Activated CD4-positive, alpha-beta T cell treated with anti-CD3 and anti-CD28 coated beads, Interleukin-2, Interleukin-4, amounts not matched to agents 100 ng/mL and 50 ng/mL, durations not matched to agents 16 hours and 8 hours (primary cell): ENCODE measurements at regions not wholly inside any gene's neighbourhood (a gene's known extent, or its start where the extent isn't known, plus 50 kb on each side); places are given as distances from the start of the nearest gene placed in this dataset.

ENCODE experiments used
- DNase-seq: peaks from one replicate; pipeline ENCODE4 v3.0.0-alpha.2; 2020; ENCODE audit warnings: low spot score

DNA sequence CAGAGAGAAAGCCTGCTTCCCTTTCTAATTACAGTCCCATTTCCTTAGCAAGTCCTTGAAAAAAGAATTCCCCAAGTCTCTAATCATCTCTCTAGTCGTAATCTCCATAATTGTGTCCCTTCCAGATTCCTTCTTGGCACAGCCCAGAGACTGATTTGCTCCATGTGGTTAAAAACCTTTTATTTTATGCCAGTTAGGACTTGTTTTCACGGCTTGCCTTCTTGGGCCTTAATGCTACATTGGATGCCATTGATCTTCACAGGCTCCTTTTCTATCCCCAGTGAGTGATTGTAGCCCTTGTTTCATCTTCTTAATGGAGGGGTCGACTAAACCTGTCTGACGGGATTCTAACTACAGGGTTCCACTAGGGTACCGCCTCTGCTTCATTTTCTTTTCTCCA, 650.6 kb upstream of the ARID1B start:
- no peak for DNase-seq

DNA sequence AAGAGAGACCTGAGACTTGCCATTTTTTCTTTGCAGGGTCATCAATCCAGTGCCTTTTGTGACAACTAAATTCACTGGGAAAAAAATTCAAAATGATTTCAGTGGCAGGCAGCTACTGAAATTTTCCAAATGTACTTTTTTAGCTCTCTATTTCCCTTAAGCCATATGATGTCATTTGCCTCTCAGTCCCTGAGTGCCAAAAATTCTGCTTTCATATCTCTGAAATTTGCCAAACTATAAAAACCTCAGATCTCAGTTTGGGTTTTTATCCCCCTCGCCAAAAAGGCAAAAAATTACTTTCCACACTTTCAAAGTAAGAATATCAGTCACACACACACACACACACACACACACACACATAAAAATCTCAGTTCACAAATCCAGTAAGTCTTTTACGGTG, 651.3 kb upstream of the ARID1B start:
- DNase-seq: no peak

DNA sequence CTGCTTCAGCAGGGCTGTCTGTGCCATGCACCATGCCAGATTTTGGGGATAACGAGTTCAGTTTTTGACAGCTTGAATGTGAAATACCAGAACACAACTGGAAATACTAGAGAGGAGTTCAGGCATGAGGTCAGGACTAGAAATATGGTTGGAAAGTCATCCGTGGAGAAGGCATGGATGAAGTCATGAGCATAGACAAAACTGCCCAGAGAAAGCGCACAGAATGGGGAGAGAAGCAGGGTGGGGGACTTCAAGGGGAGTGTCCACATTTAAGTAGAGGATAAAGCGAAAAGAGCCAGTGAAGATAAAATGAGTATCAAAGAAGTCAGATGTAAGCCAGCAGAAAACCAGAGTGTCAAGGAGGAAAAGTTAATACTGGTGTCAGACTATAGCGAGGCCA, 653.4 kb upstream of the ARID1B start:
- no peak for DNase-seq

DNA sequence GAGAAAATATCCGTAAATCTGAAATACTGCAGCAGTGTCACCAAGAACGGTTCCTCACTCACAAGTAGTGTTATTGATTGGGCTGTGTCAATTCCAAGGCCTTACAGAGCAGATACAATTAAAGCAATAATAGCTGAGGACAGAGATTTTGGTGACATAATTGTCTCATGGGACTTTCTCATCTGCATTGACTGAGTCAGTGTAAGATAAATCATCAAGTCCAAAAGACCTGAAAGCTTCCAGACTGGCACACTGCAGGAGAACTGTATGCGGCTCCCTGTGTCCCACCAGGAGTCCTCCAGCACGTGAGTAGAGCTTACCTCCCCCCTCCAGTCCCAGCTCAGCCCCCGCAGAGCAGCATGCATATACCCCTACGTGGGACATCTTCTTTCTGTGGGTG, 655.2 kb upstream of the ARID1B start:
- DNase-seq: no peak

DNA sequence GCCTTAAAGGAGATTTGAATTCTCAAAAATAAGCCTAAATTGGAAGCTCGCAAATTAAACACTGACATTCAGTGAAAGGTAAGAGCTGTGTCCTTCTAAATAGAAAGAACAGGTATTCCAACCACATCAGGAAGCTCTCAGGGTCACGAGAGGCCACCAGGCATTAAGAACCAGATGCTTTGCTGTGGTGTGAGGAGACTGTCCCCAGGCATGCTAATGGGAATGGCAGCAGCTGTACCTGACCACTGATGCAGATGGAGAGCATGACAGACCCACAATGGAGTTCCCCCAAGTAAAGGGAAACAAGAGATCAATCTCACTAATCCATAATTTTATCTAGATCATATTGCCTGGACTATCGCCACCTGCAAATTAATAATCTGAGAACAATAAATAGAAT, 658.9 kb upstream of the NOX3 start:
- no peak for DNase-seq

DNA sequence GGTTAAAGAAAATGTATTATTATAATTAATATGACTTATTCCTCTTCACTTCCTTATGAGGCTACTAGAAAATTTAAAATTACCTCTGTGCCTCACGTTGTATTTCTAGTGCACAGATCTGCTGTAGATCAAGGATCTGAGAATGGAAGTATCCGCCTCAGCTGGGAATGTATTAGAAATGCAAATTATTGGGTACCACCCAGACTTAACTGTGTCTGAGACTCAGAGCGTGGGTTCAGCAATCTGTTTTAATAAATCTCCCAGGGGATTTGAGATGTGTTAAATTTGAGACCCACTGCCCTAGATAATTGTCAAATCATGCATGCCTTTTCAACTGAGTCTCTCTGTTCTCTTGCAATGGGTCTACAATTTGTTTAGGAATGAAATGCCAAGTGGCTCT, 658.0 kb upstream of the NOX3 start:
- DNase-seq: no peak

DNA sequence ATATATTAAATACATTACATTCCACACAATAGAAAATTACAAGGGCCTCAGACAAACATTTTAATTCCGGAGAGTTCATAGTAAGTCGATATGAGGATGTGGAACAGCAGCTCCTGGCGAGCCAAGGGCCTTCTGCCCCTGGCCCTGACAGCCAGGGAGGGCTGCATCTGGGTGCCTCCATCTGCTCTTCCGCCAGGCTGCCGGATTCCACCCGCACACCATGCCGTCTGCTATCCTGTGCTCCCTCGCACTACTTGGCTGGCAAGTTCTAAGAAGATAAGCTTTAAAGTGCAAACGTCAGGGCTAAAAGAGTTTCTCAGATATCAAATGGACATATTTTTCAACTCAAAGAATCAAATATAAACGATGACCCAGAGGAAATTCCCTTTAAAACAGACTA, 656.3 kb upstream of the NOX3 start:
- no peak for DNase-seq

DNA sequence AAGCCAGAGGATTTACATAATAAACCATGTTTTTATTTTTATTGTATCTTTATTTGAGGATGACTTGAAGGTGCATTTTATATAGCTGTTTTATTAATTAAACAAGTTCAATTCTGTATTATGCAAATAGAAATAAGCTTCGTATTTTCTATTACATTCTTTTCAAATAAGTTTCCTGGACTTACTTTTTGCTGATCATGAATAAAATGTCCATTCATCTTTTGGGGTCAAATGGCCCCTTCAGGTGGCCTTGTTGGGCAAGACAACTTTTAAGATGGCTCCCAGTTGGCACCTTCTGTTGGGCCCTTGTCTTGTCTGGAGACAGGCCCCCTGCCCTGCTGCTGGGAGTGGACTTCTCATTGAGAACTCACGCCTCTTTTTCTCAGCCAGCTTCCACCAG, 654.6 kb upstream of the NOX3 start:
- no peak for DNase-seq

DNA sequence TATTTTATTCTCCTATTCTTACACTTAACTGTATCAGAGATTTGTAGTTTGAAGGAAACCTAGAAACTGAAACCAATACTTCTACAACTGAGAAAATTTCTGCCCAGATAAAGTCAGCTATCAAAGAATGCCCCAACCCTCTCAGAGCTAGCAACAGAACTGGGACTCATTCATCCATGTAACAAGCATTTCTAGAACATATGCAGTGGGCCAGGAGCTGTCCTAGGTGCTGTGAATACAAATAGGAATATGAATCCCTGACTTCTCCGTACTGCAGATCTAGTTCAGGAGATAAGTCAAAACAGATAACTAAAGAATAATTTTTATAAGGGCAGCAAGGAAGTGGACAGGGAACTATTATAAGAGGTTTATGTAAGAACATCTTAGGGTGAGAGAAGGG, 654.1 kb upstream of the NOX3 start:
- DNase-seq: no peak

DNA sequence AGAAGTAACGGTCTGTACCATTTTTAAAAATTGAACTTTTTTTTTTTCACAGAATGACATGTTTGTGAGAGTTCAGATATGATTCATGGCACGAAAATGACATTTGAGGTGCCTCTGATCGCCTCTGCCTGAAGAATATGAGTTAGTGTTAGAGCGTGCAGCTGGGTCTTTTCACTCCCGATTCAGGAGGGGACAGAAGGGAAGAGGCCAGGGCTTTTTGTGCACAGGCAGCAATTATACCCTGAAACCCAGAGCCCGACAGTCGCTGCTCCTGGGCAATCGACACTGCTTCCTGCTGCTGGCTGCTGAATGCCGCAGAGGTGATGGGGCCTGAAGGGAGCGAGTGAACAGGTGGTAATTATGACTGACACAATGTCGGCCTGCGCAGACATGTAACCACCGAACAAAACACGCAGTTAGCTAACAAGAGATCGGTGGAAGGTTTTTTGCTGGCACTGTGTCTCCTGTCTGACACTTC, 652.0 kb upstream of the NOX3 start:
- DNase-seq: no peak

DNA sequence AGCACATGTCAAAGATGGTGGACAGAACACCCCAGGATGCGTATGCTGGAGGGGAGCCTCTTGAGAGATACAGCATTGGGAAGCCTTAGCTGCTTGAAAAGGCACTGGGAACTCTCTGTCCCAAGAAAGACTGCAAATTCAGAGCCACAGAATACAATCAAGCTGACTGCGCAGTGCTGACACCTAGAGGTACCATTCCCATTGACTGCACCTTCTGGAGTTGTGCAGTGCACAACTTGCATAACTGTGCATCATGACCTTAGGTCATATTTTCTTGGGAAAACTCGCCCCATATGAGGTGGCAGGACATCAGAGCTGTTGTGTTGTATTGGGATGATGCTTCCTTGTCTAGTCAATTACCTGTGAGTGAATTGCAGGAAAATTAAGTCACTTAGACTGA, 646.5 kb upstream of the NOX3 start:
- DNase-seq: no peak

DNA sequence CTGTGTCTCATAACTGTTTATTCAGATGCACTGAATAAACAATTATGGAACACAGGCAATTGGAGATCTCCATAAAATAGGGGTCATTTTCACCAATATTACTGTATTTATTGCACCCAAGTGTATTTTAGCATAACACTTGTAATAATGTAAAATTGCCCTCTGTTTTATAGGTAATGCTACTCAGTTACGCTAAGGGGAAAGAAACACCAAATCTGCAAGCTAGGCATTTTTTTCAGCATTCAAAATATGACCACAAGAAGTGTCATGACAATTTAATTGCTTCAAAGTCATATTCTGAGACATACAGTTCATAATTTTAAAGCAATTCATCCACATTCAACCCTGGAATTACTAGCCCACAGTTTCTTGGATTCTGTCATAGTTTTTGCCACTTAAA, 643.2 kb upstream of the NOX3 start:
- no peak for DNase-seq

DNA sequence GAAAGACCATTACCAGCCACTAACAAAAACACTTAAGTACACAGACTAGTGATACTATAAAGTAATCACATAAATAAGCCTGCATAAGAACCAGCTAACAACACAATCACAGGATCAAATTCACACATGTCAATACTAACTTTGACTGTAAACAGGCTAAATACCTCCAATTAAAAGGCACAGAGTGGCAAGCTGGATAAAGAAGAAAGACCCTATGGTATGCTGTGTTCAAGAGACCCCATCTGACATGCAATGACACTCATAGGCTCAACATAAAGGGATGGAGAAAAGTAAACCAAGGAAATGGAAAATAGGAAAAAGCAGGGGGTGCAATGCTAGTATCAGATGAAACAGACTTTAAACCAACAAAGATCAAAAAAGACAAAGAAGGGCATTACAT, 631.8 kb upstream of the NOX3 start:
- DNase-seq: no peak

DNA sequence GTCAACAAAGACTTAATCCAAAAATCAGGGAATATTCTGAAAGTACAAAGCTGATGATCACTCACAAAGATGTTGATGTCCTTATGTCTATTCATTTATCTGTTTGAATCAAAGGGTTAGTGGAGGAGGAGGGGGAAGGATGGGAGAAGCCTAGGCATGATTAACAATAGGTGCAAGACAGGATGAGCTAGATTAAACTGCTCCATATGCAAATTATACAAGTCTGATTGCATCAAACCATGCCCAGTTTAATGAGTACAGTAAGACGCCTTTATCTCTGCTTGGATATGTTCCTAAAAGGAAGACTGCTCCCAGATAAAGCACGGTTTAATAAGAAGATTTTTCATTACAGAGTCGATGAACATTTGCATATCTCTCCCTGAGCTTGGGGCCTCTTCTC, 626.4 kb upstream of the NOX3 start:
- no peak for DNase-seq

DNA sequence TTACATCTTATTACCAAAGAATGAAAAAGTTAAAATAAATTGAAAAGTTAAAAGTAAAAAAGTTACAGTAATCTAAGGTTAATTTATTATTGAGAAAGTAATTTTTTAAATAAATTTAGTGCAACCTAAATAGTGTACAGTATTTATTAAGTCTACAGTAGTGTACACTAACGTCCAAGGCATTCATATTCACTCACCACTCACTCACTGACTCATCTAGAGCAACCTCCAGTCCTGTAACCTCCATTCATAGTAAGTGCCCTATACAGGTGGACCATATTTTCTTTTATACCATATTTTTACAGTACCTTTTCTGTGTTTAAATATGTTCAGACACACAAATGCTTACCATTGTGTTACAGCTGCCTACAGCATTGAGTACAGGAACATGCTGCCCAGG, 624.7 kb upstream of the NOX3 start:
- DNase-seq: no peak

DNA sequence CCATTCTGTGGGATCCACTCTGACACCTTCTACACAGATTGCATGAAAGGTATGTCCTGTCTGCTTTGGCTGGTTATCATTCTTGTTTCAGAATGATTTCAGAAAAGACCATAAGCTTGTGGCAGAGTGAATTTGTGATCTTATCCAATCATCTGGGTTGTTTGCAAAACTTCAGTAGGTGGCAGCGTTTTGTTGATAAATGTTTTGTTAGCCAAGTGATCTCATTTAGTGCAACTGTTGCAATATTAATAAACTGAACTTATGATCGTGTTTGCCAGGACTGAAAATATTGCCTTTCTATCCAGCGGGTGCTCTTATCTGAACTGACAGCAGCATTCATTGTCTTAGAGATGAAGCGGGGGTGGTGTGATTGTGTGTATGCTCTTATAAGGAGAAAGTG, 613.2 kb upstream of the NOX3 start:
- no peak for DNase-seq

DNA sequence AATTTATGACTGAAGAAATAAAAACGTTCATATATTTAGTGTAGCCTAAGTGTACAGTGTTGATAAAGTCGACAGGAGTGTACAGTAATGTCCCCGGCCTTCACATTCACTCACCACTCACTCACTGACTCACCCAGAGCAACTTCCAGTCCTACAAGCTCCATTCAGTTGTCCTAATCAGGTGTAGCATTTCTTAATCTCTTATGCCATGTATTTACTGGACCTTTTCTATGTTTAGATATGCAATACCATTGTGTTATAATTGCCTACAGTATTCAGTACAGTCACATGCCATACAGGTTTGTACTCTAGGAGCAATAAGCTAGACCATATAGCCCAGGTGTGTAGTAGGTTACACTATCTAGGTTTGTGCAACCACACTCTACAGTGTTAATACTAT, 610.2 kb upstream of the NOX3 start:
- DNase-seq: no peak

DNA sequence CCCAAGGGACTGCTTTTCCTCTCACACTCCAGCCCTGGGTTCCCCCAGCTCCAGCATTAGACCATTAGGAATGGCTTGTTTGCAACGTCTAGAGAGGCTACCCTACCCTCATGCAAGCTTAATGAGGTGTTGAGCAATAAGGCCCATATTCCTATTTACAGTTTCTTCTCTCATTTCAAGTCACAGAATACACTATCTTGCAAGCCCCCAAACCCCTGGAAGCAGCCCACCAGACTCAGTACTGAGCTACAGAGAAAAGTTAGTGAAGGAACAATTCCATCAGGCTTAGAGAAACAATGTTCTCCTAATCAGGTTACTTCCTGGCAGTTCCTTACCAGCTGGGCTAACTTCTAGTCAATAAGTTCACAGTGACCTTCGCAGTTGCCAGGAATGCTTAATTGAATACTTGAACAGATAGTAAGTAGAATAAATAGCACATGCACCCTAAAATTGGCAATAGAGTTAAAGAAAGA, 606.5 kb upstream of the NOX3 start:
- DNase-seq: no peak

DNA sequence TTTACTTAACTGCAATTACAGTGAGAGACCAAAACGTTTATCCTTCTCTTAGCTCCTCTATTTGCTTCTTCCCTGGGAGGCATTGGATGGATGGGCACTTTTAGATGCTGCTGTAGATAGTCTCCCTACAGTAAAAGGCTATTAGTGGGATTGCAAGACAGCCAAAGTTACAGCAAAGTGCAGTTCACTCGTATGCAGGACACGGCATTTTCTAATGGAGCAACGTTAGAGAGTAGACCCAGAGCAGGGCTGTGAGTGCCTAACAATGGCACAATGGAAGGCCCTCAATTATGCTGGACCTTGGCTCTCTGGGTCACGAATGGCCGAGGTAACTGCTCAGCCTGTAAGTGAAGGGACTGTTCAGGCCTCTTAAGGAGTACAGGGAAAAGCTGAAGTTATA, 605.8 kb upstream of the NOX3 start:
- no peak for DNase-seq

DNA sequence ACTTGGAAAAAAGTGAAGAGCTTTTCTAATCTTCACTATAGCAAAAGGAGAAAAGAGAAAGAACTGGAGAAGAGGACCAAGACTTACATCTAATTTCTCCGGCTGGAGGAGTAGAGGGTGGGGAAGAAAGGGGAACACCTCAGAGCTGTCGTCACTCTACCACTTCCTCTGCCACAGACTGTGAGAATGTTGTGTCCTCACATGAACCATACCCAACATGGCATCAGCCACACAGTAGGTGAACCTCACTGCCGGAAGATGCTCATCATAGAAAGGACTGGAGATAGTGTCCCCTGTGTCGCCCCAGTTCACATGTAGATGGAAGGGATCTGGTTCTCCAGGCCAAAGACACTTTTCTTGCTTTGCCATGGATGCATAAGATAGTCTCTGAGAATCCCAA, 604.4 kb upstream of the NOX3 start:
- no peak for DNase-seq

DNA sequence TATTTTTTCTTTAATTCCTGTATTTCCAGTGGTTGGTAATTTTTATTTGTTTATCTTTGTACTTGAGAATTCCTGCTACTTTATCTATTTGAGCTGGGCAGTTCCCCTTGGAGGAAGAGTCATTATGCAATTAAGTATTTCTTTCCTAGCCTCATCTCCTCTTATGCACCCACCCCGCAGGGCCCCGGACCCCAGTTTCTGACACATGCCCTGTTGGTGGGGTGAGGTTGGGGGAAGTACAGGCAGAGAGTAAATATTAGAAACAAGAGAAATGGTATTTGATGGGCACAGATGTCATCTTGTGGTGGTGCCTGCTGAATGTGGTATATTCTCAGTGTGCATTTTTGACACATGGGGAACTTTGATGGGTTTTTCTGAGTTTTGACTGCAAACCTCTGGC, 602.7 kb upstream of the NOX3 start:
- DNase-seq: no peak

DNA sequence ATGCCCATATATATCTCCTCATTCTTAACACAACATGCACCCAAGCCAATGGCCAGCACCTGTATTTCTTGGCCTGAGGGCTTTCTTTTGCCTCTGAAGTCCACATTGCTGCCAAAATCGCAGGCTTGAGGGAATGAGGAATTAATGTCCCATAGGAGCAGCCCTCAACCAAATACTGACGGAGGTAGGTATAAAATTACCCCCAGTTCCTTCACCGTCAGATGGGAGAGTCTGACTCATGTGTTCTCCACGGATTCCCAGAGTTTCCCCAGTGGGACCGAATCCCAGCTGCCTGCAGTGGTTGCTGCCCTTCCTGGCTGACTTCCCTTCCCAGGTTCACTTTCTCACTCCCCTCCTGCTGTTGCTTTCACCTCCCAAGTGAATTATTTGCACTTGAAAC, 602.2 kb upstream of the NOX3 start:
- DNase-seq: no peak

DNA sequence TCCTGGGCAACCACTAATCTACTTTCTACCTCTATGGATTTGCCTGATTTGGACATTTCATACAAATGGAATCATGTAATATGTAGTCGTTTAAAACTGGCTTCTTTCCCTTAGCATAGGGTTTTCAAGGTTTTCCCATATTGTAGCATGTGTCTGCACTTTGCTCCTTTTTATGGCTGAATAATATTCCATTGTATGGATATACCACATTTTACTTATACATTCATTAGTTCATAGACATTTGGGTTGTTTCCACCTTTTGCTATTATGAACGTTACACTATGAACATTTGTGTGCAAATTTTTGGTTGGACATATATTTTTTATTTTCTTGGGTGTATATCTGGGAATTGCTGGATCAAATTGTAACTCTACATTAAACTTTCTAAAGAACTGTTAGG, 600.4 kb upstream of the NOX3 start:
- DNase-seq: no peak

DNA sequence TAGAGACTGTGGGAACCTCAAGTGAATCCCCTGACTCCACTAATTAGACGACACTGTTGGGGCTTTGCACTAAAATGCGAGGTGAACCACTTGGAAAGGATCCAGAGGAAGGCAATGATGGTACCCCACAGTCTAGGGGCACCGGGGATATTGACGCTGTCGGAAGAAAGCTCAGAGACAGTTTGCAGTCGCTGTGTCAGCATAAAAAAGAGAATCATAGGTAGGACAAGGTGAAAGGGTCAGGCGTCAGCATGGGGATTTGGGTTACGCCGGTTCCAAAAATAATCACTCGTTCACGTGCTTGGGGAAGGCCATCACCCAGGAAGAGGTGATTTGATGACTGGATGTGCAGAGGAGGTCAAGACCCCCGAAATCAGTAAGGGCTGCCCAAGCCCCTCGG, 598.0 kb upstream of the NOX3 start:
- no peak for DNase-seq

DNA sequence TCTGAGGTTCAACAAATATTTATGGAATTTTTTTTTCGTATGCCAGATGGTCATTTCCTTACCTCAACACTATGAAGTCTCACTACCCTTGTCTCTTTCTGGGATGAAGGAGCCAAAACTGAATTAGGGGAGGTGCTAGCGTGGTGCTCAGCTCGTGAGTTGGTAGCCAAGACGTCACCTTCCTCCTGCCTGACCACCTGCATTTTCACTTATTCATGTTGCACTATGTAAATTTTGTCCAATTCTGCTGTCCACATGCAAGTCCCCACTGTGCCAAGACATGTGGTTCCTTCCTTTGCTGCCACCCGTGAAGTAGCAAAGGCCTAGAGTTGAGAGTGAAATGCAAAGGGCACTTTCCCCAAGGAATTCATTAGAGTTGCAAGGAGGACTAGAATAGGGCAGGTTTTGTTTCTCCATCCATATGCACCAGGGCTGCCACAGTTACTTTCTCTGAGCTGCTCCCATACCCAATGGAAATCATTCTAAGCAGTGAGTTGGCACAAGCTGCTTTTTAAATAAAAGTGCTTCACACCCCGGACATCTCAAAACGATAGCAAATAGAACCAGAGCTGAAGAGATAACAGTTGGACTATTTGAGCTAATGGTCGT, 591.3 kb upstream of the NOX3 start:
- DNase-seq: no peak
